ENCODE measurements at regions not wholly inside any gene's neighbourhood (a gene's known extent, or its start where the extent isn't known, plus 50 kb on each side); places are given as distances from the start of the nearest gene placed in this dataset.

DNA sequence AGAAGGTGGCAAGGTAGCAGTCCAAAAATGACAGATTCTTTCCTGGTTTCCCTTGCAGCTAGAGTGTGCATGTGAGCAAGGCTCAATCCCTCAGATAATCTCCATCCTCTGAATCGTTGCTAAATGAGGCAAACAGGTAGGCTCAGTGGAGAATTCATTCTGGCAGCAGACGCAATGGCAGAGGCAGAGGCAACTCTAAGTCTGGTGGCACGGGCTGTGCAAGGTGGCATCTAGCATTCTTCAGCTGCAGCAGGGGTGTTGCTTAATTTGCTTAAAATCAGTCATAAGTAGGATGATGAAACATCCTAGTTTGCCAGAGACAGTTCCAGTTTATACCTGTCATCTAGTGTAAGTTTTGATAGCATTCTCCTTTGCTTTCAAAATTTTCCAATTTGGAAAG, 391.1 kb upstream of the MEX3C start:
- no peak overlapping the region for H3K27ac Mint-ChIP-seq
- no peaks in the 10 kb centered on the region for H3K36me3 Mint-ChIP-seq (ENCODE audit: low read depth)
- H3K27me3 Mint-ChIP-seq (ENCODE audit: insufficient read depth): no peaks in the 10 kb centered on the region
- TF ChIP-seq, protein P1, sequence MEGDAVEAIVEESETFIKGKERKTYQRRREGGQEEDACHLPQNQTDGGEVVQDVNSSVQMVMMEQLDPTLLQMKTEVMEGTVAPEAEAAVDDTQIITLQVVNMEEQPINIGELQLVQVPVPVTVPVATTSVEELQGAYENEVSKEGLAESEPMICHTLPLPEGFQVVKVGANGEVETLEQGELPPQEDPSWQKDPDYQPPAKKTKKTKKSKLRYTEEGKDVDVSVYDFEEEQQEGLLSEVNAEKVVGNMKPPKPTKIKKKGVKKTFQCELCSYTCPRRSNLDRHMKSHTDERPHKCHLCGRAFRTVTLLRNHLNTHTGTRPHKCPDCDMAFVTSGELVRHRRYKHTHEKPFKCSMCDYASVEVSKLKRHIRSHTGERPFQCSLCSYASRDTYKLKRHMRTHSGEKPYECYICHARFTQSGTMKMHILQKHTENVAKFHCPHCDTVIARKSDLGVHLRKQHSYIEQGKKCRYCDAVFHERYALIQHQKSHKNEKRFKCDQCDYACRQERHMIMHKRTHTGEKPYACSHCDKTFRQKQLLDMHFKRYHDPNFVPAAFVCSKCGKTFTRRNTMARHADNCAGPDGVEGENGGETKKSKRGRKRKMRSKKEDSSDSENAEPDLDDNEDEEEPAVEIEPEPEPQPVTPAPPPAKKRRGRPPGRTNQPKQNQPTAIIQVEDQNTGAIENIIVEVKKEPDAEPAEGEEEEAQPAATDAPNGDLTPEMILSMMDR (IDR thresholded peaks at IDR 0.05): no peak
- H3K4me3 Mint-ChIP-seq: no peak overlapping the region
- H3K4me1 Mint-ChIP-seq (ENCODE audit: low read depth): no peaks in the 10 kb centered on the region
- no peak for DNase-seq
- H3K9me3 Mint-ChIP-seq: peaks cover 44% of the 10 kb centered on the region

DNA sequence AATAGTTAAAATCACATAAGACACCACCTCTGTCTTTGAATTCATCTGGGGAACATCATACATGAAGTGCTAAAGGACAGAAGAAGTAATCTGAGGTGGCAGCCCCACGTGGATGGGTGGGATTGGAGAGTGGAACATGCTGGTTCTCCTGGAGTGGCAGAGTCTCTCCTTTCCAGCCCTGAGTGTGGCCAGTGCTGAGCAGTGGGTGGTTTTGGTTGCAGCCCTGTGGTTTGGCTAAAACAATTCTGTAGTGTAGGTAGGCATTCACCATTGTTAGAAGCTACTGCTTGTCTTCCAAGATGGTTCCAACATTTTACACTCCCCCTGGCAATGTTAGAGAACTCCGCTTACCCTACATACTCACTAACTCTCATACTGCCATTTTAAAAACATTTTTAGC, 396.4 kb upstream of the MEX3C start:
- TF ChIP-seq, protein P1 (IDR thresholded peaks at IDR 0.05): no peak
- Mint-ChIP-seq H3K36me3 (ENCODE audit: low read depth) (no peaks in the 10 kb centered on the region; the same call in 1 of the 2 replicates), H3K9me3 (peaks cover 24% of the 10 kb centered on the region), H3K4me3 (no peak overlapping the region), H3K27me3 (ENCODE audit: insufficient read depth) (no peaks in the 10 kb centered on the region; the same call in 1 of the 2 replicates), H3K27ac (no peak overlapping the region), H3K4me1 (ENCODE audit: low read depth) (no peaks in the 10 kb centered on the region)
- DNase-seq: no peak

DNA sequence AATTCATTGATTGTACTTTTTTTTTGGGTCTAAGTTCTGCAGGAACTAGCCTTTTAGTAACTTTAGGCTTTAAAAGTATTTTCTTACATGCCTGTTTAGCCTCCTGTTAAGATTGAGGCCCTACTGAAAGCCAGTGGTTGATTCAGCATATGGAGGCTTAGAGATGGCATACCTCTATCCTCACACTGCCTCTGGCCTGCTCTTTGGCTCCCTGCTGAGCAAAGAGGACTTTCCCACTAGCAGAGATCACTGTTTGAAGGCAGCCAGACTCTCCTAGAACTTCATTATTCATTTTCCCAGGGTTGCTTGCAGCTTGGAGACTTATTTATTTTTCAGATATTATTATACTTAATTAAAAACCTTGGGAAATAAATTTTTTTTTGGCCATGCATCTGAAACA, 405.6 kb upstream of the MEX3C start:
- no peaks in the 10 kb centered on the region for H3K4me1 Mint-ChIP-seq (ENCODE audit: low read depth)
- H3K4me3 Mint-ChIP-seq: no peak overlapping the region
- peaks cover 56% of the 10 kb centered on the region for H3K9me3 Mint-ChIP-seq
- no peak overlapping the region for H3K27ac Mint-ChIP-seq
- TF ChIP-seq, protein P1 (IDR thresholded peaks at IDR 0.05): no peak
- no peaks in the 10 kb centered on the region for H3K36me3 Mint-ChIP-seq (ENCODE audit: low read depth)
- H3K27me3 Mint-ChIP-seq (ENCODE audit: insufficient read depth): no peaks in the 10 kb centered on the region
- no peak for DNase-seq

DNA sequence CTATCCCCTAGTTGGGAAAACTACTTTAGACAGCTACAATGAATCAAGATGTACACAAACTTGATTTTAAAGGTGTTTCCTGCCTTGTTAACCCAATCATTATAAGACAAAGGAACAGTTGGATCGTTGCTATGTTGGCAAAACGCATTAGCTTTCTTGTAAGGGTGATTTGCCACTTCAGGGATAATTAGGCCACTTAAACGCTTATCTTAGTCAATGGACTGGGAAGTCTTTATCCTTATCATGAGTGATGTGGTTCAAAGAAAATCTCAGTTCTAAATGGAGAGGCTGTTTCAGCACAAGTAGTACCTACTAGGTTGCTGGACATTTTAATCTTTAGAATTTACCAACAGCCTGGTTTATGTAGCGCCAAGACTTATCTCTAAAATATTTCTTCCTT, 406.1 kb upstream of the MEX3C start:
- no peaks in the 10 kb centered on the region for H3K4me1 Mint-ChIP-seq (ENCODE audit: low read depth)
- H3K27ac Mint-ChIP-seq: no peak overlapping the region
- no peak overlapping the region for H3K4me3 Mint-ChIP-seq
- DNase-seq: no peak
- peaks cover 51% of the 10 kb centered on the region for H3K9me3 Mint-ChIP-seq
- no peaks in the 10 kb centered on the region for H3K27me3 Mint-ChIP-seq (ENCODE audit: insufficient read depth)
- TF ChIP-seq, protein P1 (IDR thresholded peaks at IDR 0.05): no peak
- no peaks in the 10 kb centered on the region for H3K36me3 Mint-ChIP-seq (ENCODE audit: low read depth)

DNA sequence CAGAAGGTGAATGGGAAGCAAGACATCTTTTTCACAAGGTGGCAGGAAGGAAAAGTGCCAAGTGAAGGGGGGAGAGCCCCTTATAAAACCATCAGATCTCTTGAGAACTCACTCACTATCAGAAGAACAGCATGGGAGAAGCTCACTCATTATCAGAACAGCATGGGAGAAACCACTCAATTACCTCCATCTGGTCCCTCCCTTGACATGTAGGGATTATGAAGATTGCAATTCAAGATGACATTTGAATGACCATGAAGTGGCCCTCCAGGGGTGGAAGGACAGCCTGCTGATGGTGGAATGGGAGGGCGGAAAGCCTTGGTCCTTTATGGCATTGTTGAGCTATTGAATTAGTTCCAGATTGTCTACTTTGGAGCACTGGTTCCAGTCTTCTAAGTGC, 413.0 kb upstream of the MEX3C start:
- no peak overlapping the region for H3K27ac Mint-ChIP-seq
- H3K27me3 Mint-ChIP-seq (ENCODE audit: insufficient read depth): no peaks in the 10 kb centered on the region
- no peak for DNase-seq
- peaks cover 5% of the 10 kb centered on the region for H3K36me3 Mint-ChIP-seq (ENCODE audit: low read depth)
- H3K4me1 Mint-ChIP-seq (ENCODE audit: low read depth): no peaks in the 10 kb centered on the region
- H3K4me3 Mint-ChIP-seq: no peak overlapping the region
- H3K9me3 Mint-ChIP-seq: peaks cover 43% of the 10 kb centered on the region
- TF ChIP-seq, protein P1 (IDR thresholded peaks at IDR 0.05): no peak

DNA sequence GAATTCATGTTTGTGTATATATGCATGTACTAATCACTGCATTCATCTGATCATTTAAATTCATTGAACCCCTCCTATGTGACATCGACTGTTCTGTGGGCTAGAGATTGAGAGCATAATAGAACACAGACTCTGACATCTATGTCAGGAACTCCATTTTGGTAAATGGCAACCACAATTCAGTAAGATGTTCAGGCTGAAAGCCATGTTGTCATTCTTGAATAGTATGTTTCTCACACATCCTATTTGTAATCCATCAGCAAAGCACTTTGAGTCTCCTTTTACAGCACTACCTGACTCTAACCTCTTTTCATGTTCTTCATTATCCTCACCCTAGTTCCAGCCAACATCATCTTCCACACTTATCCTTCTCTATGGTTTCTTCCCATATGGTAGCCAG, 413.8 kb upstream of the MEX3C start:
- peaks cover 5% of the 10 kb centered on the region for H3K36me3 Mint-ChIP-seq (ENCODE audit: low read depth)
- DNase-seq: no peak
- TF ChIP-seq, protein P1 (IDR thresholded peaks at IDR 0.05): no peak
- no peaks in the 10 kb centered on the region for H3K27me3 Mint-ChIP-seq (ENCODE audit: insufficient read depth)
- H3K4me3 Mint-ChIP-seq: no peak overlapping the region
- peaks cover 51% of the 10 kb centered on the region for H3K9me3 Mint-ChIP-seq
- no peak overlapping the region for H3K27ac Mint-ChIP-seq
- H3K4me1 Mint-ChIP-seq (ENCODE audit: low read depth): no peaks in the 10 kb centered on the region

All from HFFc6 (cell line).